Stromal cell of bone marrow (primary cell): ENCODE measurements at regions not wholly inside any gene's neighbourhood (a gene's known extent, or its start where the extent isn't known, plus 50 kb on each side); places are given as distances from the start of the nearest gene placed in this dataset.

Experiments
- DNase-seq: peaks from one replicate; pipeline ENCODE4 v3.0.0-alpha.2; 2012; ENCODE audit warnings: low read depth

GRCh38 chr4:171629737-171630136, 183.5 kb upstream of the GALNTL6 start:
- no peak for DNase-seq

GRCh38 chr4:171629182-171629581, 184.0 kb upstream of the GALNTL6 start:
- no peak for DNase-seq

- DNase-seq: no peak
Observed at GRCh38 chr4:171626554-171626953, 186.7 kb upstream of the GALNTL6 start.

GRCh38 chr4:171622729-171623128, 190.5 kb upstream of the GALNTL6 start:
- DNase-seq: no peak

GRCh38 chr4:171621646-171622045, 191.6 kb upstream of the GALNTL6 start:
- no peak for DNase-seq

- no peak for DNase-seq
Observed at GRCh38 chr4:171612907-171613306, 200.3 kb upstream of the GALNTL6 start.

- no peak for DNase-seq
Observed at GRCh38 chr4:171602638-171603355, 210.4 kb upstream of the GALNTL6 start.

GRCh38 chr4:171601091-171601490, 212.1 kb upstream of the GALNTL6 start:
- no peak for DNase-seq

GRCh38 chr4:171599628-171600027, 213.6 kb upstream of the GALNTL6 start:
- no peak for DNase-seq

GRCh38 chr4:171594293-171594692, 218.9 kb upstream of the GALNTL6 start:
- no peak for DNase-seq

GRCh38 chr4:171590716-171591115, 222.5 kb upstream of the GALNTL6 start:
- DNase-seq: no peak

GRCh38 chr4:171588764-171589163, 224.4 kb upstream of the GALNTL6 start:
- no peak for DNase-seq

- no peak for DNase-seq
Observed at GRCh38 chr4:171588051-171588545, 225.1 kb upstream of the GALNTL6 start.

GRCh38 chr4:171583790-171584189, 229.4 kb upstream of the GALNTL6 start:
- DNase-seq: no peak

- DNase-seq: no peak
Observed at GRCh38 chr4:171582961-171583581, 230.1 kb upstream of the GALNTL6 start.

- no peak for DNase-seq
Observed at GRCh38 chr4:171573181-171573580, 240.0 kb upstream of the GALNTL6 start.

- DNase-seq: no peak
Observed at GRCh38 chr4:171565130-171565788, 247.9 kb upstream of the GALNTL6 start.

- no peak for DNase-seq
Observed at GRCh38 chr4:171561419-171561818, 251.8 kb upstream of the GALNTL6 start.

- no peak for DNase-seq
Observed at GRCh38 chr4:171553961-171554360, 259.2 kb upstream of the GALNTL6 start.

GRCh38 chr4:171542640-171543039, 270.6 kb upstream of the GALNTL6 start:
- DNase-seq: no peak

- no peak for DNase-seq
Observed at GRCh38 chr4:171538601-171539100, 274.6 kb upstream of the GALNTL6 start.

GRCh38 chr4:171534391-171534790, 278.8 kb upstream of the GALNTL6 start:
- DNase-seq: no peak

GRCh38 chr4:171532968-171533367, 280.2 kb upstream of the GALNTL6 start:
- no peak for DNase-seq
